ENCODE measurements at regions not wholly inside any gene's neighbourhood (a gene's known extent, or its start where the extent isn't known, plus 50 kb on each side); places are given as distances from the start of the nearest gene placed in this dataset.

GRCh38 chr13:111984349-111984748, 82.6 kb upstream of the SOX1 start:
- TF ChIP-seq CTCF (IDR thresholded peaks at IDR 0.05) (no peak), POLR2AphosphoS5 (IDR thresholded peaks at IDR 0.05; ENCODE audit: low read depth, low read length) (no peak), REST (IDR thresholded peaks at IDR 0.05; ENCODE audit: insufficient read depth in 1 of 2, low read depth in 2 of 2, low read length in 1 of 2) (no peak), SIN3A (IDR thresholded peaks at IDR 0.05; ENCODE audit: borderline replicate concordance, insufficient read depth, low read depth, low read length) (no peak)
